ENCODE measurements at regions not wholly inside any gene's neighbourhood (a gene's known extent, or its start where the extent isn't known, plus 50 kb on each side); places are given as distances from the start of the nearest gene placed in this dataset.
"Not testable (repeated sequence)": the region's sequence is repeated elsewhere in the genome, so short reads cannot be mapped to it uniquely, and the experiment has no call there.

DNA sequence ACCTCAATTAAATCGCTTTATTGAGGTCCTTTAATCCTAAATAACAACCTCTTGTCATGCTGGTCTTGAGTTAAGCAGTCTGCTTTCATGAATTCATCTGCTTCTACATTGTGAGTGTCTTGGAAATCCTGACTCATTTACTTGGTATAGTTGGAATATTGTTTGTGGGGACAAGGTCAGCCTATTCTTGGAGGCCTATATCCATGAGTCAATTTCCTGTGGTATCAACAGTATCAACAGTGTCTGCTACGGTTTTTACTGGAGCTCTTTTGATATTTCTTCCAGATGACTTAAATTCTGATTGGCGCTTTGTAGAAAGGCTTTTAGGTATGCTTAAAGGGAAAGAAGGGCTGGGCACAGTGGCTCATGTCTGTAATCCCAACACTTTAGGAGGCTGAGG lies 71.2 kb upstream of the PARP8 start:
- Mint-ChIP-seq H3K27ac (peak overlapping the region; percentile 75), H3K36me3 (ENCODE audit: low read depth) (peaks cover 49% of the 10 kb centered on the region), H3K4me3 (no peak overlapping the region), H3K27me3 (no peaks in the 10 kb centered on the region), H3K4me1 (peaks cover 58% of the 10 kb centered on the region), H3K9me3 (peaks cover 18% of the 10 kb centered on the region)
- ChIA-PET CTCF (interaction anchor here (0.6 kb wide), 1 partner anchor 69 kb away, joined by 3 read pairs; no protein-coding TSS in a partner anchor), POLR2A (interaction anchor here (1.6 to 5.2 kb wide), 2 partner anchors 73 to 154 kb away, joined by 10 to 38 read pairs; partner anchors contain the start of genes EMB and PARP8)
- DNase-seq: no peak

DNA sequence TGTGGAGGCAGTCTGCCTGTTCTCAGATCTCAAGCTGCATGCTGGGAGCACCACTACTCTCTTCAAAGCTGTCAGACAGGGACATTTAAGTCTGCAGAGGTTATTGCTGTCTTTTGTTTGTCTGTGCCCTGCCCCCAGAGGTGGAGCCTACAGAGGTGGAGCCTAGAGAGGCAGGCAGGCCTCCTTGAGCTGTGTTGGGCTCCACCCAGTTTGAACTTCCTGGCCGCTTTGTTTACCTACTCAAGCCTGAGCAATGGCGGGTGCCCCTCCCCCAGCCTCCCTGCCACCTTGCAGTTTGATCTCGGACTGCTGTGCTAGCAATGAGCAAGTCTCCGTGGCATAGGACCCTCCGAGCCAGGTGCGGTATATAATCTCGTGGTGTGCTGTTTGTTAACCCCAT lies 64.9 kb upstream of the PARP8 start:
- not testable (repeated sequence) for H3K27ac Mint-ChIP-seq

DNA sequence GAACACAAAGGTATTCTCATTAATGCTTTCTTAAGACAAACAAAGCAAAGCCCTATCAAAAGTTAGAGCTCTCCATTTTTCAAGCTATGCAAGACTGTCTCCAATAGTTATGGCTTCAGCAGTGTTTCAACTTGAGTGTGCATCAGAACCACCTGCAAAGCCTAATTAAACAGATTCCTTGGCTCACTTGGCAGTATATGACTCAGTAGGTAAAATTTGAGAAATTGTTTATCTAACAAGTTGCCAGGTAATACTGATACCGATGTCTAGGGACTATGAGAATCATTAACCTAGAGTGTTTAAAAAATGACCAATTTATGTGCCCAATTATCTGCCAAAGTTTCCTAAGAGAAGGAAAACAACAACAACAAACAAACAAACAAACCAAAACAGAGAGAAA lies 60.3 kb upstream of the PARP8 start:
- peaks cover 12% of the 10 kb centered on the region for H3K36me3 Mint-ChIP-seq (ENCODE audit: low read depth)
- ChIA-PET POLR2A (no interaction called here), CTCF (no interaction called here)
- H3K27me3 Mint-ChIP-seq: no peaks in the 10 kb centered on the region
- H3K9me3 Mint-ChIP-seq: peaks cover 4% of the 10 kb centered on the region
- no peak overlapping the region for H3K27ac Mint-ChIP-seq
- DNase-seq: no peak
- no peak overlapping the region for H3K4me3 Mint-ChIP-seq
- H3K4me1 Mint-ChIP-seq: peaks cover 14% of the 10 kb centered on the region

More for the DNA sequence above, 64.9 kb upstream of the PARP8 start:
- H3K36me3 Mint-ChIP-seq (ENCODE audit: low read depth): peaks cover 33% of the 10 kb centered on the region
- DNase-seq: peak; percentile 61
- CTCF ChIA-PET, H3K4me3 Mint-ChIP-seq, H3K27me3 Mint-ChIP-seq: not testable (repeated sequence)
- peaks cover 32% of the 10 kb centered on the region for H3K4me1 Mint-ChIP-seq
- POLR2A ChIA-PET: interaction anchor here (1.4 kb wide), 1 partner anchor 10 kb away, joined by 4 read pairs; no protein-coding TSS in a partner anchor
- peaks cover 18% of the 10 kb centered on the region for H3K9me3 Mint-ChIP-seq

DNA sequence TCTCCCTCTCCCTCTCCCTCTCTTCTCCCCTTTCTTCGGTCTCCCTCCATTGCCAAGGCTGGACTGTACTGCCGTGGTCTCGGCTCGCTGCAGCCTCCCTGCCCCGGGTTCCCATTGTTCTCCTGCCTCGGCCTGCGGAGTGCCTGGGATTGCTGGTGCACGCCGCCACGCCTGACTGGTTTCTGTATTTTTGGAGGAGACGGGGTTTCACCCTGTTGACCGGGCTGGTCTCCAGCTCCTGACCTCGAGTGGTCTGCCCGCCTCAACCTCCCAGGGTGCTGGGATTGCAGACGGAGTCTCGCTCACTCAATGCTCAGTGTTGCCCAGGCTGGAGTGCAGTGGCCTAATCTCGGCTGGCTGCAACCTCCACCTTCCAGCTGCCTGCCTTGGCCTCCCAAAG lies 59.0 kb upstream of the PARP8 start:
- H3K27ac Mint-ChIP-seq; CTCF ChIA-PET; POLR2A ChIA-PET; H3K9me3 Mint-ChIP-seq; H3K36me3 Mint-ChIP-seq (ENCODE audit: low read depth); H3K4me3 Mint-ChIP-seq; DNase-seq; H3K27me3 Mint-ChIP-seq; H3K4me1 Mint-ChIP-seq: not testable (repeated sequence)

DNA sequence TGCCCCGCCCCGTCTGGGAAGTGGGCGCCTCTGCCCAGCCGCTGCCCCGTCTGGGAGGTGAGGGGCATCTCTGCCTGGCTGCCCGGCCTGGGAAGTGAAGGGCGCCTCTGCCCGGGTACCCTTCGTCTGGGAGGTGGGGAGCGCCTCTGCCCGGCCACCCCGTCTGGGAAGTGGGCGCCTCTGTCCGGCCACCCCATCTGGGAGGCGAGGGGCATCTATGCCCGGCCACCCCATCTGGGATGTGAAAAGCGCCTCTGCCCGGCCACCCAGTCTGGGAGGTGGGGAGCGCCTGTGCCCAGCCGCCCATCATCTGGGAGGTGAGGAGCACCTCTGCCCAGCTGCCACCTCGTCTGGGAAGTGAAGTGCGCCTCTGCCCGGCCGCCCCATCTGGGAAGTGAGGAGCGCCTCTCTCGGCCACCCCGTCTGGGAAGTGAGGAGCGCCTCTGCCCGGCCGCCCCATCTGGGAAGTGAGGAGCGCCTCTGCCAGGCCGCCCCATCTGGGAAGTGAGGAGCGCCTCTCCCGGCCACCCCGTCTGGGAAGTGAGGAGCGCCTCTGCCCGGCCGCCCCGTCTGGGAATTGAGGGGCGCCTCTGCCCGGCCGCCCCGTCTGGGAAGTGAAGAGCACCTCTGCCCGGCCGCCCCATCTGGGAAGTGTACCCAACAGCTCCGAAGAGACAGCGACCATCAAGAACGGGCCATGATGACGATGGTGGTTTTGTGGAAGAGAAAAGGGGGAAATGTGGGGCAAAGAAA lies 58.3 kb upstream of the PARP8 start:
- H3K9me3 Mint-ChIP-seq, CTCF ChIA-PET, H3K4me3 Mint-ChIP-seq, H3K27ac Mint-ChIP-seq, H3K27me3 Mint-ChIP-seq, DNase-seq, H3K4me1 Mint-ChIP-seq, POLR2A ChIA-PET: not testable (repeated sequence)
- peaks cover 12% of the 10 kb centered on the region for H3K36me3 Mint-ChIP-seq (ENCODE audit: low read depth)

DNA sequence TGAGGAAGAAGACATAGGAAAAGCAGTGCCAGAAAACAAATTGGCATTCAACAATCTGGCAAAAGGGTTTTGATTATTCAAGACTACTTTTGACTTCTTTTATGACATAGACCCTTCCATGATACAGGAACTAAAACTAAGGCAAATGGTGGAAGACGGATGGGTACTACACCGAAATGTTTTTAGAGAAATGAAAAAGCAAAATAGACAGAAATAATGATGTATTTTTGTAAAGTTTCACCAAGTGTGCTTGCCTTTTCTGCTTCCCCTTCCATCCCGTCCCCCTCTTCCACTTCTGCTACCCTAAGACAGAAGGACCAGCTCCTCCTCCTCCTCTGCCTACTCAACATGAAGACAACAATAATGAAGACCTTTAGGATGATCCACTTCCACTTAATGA lies 53.4 kb upstream of the PARP8 start:
- H3K27me3 Mint-ChIP-seq; H3K36me3 Mint-ChIP-seq (ENCODE audit: low read depth); POLR2A ChIA-PET; H3K27ac Mint-ChIP-seq; CTCF ChIA-PET; H3K4me1 Mint-ChIP-seq; H3K4me3 Mint-ChIP-seq; DNase-seq; H3K9me3 Mint-ChIP-seq: not testable (repeated sequence)

Data from activated CD4-positive, alpha-beta memory T cell treated with anti-CD3 and anti-CD28 coated beads, Interleukin-2, amount 10 ng/mL, durations not matched to agents 7 days and 5 days (primary cell).